SK-N-DZ (cell line): ENCODE measurements at regions not wholly inside any gene's neighbourhood (a gene's known extent, or its start where the extent isn't known, plus 50 kb on each side); places are given as distances from the start of the nearest gene placed in this dataset.

ENCODE experiments used
- DNase-seq: peaks from one replicate; pipeline ENCODE4 v3.0.0-alpha.2; 2015; ENCODE audit warnings: low spot score

GRCh38 chr17:36863676-36864612, 73.3 kb upstream of the LHX1 start:
- DNase-seq: no peak

- no peak for DNase-seq
Observed at GRCh38 chr17:36864827-36865430, 72.3 kb upstream of the LHX1 start.

DNA sequence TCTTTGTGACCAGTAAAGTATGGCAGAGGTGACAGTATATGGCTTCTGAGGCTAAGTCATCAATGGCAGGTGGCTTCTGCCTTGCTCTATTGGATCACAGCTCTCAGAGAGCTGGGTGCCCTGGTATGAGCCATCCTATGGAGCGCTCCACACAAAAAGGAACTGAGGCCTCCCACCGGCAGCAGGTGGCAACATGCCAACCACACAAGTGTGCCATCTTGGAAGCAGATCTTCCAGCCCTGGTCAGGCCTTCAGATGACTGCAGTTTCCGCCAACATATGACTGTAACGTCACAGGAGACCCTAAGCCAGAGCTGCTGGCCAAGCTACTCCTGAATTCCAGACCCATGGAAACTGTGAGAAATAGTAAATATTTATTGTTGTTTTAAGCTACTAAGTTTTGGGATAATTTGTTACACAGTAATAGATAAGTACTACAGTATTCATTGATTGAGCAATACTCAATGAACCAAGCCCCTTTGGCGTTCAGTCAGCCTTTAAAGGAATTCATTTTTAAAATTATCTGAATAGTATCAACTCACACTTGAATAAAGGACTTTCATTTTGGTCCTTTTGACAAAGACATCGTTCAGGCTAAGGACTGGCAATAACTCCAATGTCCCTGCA, 69.4 kb upstream of the LHX1 start:
- DNase-seq: no peak

GRCh38 chr17:36868777-36869176, 68.5 kb upstream of the LHX1 start:
- no peak for DNase-seq

DNA sequence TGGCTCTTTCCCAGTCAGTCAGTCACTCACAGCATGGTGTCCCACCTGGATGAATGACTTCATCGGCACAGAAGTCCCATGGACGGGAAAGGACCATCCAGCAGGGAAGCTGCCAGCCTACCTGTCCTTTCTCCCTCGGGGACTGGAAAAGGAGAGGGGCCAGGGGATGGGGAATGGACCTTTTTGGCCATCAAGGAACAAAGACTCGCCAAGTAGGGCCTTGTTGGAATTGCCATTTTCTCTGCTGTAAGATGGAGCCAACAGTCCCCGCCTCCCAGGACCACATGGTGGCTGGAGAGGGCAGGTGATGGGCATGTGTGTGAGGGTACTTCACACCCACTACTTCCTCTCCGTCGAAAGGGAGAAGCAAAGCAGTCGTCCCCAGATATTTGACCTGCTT, 67.8 kb upstream of the LHX1 start:
- no peak for DNase-seq

GRCh38 chr17:36869856-36870719, 67.2 kb upstream of the LHX1 start:
- DNase-seq: no peak

- no peak for DNase-seq
Observed at GRCh38 chr17:36870720-36870999, 66.6 kb upstream of the LHX1 start.

DNA sequence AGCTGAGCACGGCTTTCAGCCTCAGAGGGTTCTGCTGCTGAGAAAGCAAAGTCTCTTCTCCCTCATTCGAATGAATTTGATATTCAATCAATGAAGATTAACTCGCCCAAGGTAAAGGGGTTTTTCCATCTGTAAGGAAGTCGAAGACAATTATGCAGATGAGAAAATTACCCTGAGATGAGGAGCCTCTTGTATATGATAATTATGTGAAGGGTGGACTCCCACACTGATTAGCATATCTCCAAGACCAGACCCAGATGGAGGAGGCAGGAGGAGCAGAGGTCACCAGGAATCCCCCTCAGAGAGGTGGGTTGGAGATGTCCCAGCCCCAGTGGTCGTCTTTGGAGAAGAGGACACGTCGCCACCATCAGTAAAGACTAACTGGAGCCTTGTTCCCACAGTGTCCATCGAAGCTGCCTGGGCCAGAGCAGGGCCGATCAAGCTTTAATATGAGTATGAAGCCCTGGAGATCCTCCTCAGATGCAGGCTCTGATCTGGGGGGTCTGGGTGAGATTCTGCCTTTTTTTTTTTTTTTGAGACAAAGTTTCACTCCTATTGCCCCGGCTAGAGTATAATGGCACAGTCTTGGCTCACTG, 61.5 kb upstream of the LHX1 start:
- DNase-seq: no peak

DNA sequence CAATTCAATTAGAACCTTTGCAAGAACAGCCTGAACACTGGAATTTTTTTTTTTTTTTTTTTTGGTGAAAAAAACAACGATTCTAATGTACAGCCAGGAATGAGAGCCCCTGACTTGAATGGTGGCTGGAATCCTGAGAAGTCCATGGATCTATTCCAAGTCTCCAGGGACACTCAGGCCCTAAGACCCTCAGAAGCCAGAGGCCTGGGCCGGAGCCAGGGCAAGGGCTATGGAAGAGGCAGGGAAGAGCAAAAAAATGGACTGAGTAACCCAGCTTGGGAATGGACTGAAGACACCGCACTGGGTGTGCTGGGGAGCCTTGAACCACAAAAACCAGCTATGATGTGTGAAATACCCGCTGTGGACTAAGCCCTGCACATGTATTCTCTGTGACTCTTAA, 60.3 kb upstream of the LHX1 start:
- no peak for DNase-seq

DNA sequence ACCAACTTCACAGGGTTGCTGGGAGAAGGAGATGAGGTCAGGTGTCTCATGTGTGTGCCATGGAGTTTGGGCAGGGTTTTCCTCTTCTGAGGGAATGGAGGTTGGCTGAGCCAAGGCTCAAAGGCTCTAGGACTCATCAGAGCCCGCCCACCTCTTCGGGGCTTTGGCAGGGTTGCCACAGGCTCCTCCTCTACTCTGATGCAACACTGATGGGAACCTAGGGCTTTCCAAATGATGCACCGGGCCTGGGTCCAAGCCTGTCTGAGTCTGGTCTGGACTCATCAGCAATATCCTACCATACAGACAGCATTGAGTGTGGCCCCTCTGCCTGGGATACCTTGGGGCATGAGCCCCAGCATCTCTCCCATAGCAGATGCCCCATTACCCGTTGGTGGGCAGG, 59.5 kb upstream of the LHX1 start:
- no peak for DNase-seq

- DNase-seq: no peak
Observed at GRCh38 chr17:36878216-36878615, 59.1 kb upstream of the LHX1 start.

GRCh38 chr17:36879027-36879426, 58.2 kb upstream of the LHX1 start:
- no peak for DNase-seq

DNA sequence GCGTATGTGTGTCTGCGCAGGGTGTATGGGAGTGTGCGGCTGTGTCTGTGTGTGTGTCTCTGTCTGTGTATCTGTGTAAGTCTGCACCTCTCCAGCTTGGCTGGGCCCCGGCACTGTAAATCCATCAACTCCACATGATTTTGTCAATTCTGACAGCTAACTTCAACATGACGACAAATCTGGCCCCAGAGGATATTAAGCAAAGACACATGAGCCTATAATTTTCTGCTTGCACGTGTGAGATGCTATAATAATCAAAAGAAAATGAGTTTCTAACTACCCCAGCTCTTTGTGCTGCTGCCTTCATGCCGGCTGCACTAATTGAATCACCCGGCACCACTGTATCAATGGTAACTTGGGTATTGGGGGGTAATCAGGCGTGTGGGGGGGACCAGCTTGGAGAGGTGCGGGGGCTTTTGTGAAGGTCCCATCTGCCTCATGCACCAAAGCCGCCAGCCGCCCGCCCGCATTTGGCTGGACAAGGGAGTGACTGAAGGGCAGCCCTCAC, 57.6 kb upstream of the LHX1 start:
- DNase-seq: no peak

DNA sequence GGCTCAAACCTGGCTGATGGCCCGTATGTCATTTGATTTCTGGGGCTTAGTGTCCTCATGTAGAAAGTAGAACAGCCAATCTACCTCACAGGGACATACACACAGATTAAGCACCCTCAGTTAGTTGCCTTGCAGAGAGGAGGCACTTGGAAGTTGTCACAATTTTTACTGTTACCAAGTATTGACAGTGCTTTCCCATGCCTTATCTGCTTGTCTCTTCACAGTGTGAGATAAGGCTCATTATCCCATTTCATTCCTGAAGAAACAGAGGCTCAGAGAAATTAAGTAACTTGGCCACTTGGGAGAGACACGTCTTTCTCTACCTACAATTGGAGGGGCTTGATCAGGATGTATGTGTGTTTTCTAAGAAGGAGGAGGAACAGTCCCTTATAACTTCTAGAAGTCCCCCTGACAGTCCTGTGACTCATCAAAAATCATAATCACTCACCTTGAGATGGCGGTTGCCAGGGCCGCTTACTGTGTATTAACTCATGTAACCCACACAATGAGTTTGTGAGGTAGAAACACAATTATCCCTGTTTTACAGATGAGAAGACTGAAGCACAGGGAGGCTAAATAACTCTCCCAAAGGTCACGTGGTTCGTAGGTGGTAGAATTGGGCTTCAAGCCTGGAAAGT, 56.9 kb upstream of the LHX1 start:
- DNase-seq: no peak

DNA sequence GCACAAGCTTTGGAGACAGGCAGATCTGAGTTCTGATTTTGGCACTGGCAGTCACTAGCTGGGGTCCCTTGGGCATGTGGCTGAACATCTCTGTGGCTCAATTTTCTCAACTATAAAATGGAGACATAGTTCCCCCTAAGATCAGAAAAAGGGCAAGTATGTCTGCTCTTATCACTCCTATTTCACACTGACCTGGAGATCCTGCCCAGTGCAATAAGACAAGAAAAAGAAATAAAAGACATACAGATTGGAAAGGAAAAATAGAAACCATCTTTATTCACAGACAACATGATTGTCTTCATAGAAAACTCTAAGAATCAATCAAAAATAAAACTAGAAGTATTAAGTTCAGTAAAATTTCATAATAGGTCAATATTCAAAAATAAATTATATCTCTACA, 56.0 kb upstream of the LHX1 start:
- no peak for DNase-seq

GRCh38 chr17:36884495-36885152, 52.7 kb upstream of the LHX1 start:
- no peak for DNase-seq

DNA sequence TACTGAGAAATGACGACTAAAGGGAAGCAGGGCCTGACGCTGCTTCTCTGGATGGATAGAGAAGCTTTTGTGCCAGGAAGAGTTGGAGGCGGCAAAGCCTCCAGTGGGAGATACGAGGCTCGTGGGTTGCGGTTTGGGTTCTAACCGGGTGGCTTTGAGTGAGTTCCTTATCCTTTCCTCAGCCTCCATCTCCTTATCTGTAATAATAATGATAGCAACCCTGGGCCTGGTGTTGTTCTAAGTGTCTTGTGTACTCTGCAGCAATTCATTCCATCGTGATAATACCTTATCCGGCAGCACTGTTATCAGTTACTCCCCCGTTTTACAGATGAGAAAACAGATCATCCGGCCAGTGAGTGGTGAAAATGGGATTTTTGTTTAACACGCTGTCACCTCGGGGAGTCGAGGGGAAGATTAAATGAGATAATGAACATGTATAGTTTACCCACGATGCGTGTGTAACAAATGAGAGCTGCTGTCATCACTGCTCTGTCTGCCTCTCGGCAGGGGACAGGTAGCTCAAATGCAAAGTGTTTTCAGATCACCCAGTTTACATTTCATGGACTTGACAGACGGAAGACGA, 52.0 kb upstream of the LHX1 start:
- DNase-seq: no peak

GRCh38 chr17:36885771-36886377, 51.4 kb upstream of the LHX1 start:
- no peak for DNase-seq
